ENCODE measurements at regions not wholly inside any gene's neighbourhood (a gene's known extent, or its start where the extent isn't known, plus 50 kb on each side); places are given as distances from the start of the nearest gene placed in this dataset.

DNA sequence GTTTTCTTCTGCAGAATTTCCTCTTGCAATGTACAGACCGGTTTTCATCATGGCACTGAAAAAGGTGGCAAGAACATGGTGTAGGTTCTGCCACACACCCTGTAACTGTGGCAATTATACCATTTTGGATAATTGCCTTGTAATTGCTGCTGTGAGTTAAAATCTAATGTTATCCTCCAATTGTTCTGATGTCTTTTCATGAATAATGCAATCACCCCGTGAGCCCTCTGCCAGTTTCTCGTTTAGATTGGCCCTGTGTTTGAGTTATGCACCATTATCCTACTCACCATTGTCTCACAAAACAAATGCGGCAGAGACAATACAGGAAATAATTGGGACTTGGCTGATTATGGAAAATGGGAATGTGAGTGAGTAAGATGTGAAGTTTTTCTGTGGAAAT lies 61.8 kb upstream of the MTNR1B start:
- no CpG with 5 or more reads among the region's 4 CpGs for WGBS (ENCODE audit: extremely low coverage, insufficient read length, low lambda C conversion rate)
- no peak overlapping the region for H2BK12ac ChIP-seq (ENCODE audit: insufficient read length, low read depth, low read length)
- H3K4me2 ChIP-seq (ENCODE audit: insufficient read depth, insufficient read length, low read length), result no peak overlapping the region
- no peaks in the 10 kb centered on the region for H3K4me1 ChIP-seq (ENCODE audit: insufficient read depth, low read length)
- H2BK5ac ChIP-seq (ENCODE audit: insufficient read length, low read length), result no peak overlapping the region
- no peak overlapping the region for H3T11ph ChIP-seq (ENCODE audit: low read length)
- H3K27ac ChIP-seq (ENCODE audit: insufficient read length, low read depth, low read length), result no peak overlapping the region
- no peak for TF ChIP-seq CTCF (conservative IDR thresholded peaks at IDR 0.05)
- no peak overlapping the region for H3K14ac ChIP-seq (ENCODE audit: insufficient read depth, low read length)
- H3K4me3 Mint-ChIP-seq, result no peak overlapping the region
- no peaks in the 10 kb centered on the region for H3K79me2 ChIP-seq (ENCODE audit: insufficient read depth, low read length)
- H3K4ac ChIP-seq (ENCODE audit: low read depth, low read length), result no peak overlapping the region
- no peak overlapping the region for H4K8ac ChIP-seq (replicated peaks; ENCODE audit: insufficient read length, low read depth, low read length)
- H3K56ac ChIP-seq (ENCODE audit: insufficient read length, low read depth, low read length), result no peak overlapping the region
- no peaks in the 10 kb centered on the region for H3K79me1 ChIP-seq (ENCODE audit: insufficient read depth, low read depth, low read length, poor library complexity, severe bottlenecking)
- H3K18ac ChIP-seq (ENCODE audit: insufficient read length, low read depth, low read length), result no peak overlapping the region
- no peaks in the 10 kb centered on the region; the same call in 1 of the 2 replicates for H3K27me3 Mint-ChIP-seq (ENCODE audit: low read depth)
- no peak for DNase-seq
- H3K36me3 Mint-ChIP-seq (ENCODE audit: insufficient read depth in 1 of 3, low read depth in 3 of 3), result peaks cover 0 to 4% (median 0%) of the 10 kb centered on the region in 3 experiments; a peak in 2 of 7 replicates
- H2BK20ac ChIP-seq (ENCODE audit: low read depth, low read length, poor library complexity, severe bottlenecking), result no peak overlapping the region
- H4K91ac ChIP-seq (ENCODE audit: insufficient read length, low read depth, low read length), result no peak overlapping the region
- no peaks in the 10 kb centered on the region for H3K9me3 ChIP-seq (ENCODE audit: control insufficient read depth, low read depth, low read length)
- no peak overlapping the region for H2AFZ ChIP-seq (ENCODE audit: low read length)
- no peak overlapping the region for H3K27ac Mint-ChIP-seq
- no peaks in the 10 kb centered on the region for H3K27me3 ChIP-seq (ENCODE audit: insufficient read depth, low read length)
- no peak overlapping the region for H3K9ac ChIP-seq (ENCODE audit: extremely low read depth, insufficient read length, low read length)
- no peak overlapping the region for H2BK15ac ChIP-seq (ENCODE audit: low read depth, low read length)
- no peaks in the 10 kb centered on the region for H3K9me3 Mint-ChIP-seq
- H3K23me2 ChIP-seq (ENCODE audit: insufficient read length, low read depth, low read length, poor library complexity, severe bottlenecking), result no peaks in the 10 kb centered on the region
- H3K4me1 Mint-ChIP-seq, result peaks cover 5 to 8% of the 10 kb centered on the region in 2 experiments; a peak in 3 of 4 replicates
- H4K20me1 ChIP-seq (ENCODE audit: control insufficient read depth, insufficient read depth, insufficient read length), result no peaks in the 10 kb centered on the region
- H2BK120ac ChIP-seq (ENCODE audit: low read depth, low read length, poor library complexity, severe bottlenecking), result no peak overlapping the region
- H4K5ac ChIP-seq (ENCODE audit: insufficient read length, low read depth, low read length), result no peak overlapping the region
- no peak overlapping the region for H2AK5ac ChIP-seq (ENCODE audit: insufficient read length, low read length)
- no peak overlapping the region for H3K23ac ChIP-seq (ENCODE audit: insufficient read length, low read depth, low read length)
